Skeletal muscle cell (primary cell): ENCODE measurements at regions not wholly inside any gene's neighbourhood (a gene's known extent, or its start where the extent isn't known, plus 50 kb on each side); places are given as distances from the start of the nearest gene placed in this dataset.
"Not testable (repeated sequence)": the region's sequence is repeated elsewhere in the genome, so short reads cannot be mapped to it uniquely, and the experiment has no call there.

Source experiments
- DNase-seq: peaks from one replicate; pipeline ENCODE4 v3.0.0-alpha.2; 2010; ENCODE audit warnings: low read depth
- H3K4me3 ChIP-seq: 2 replicates; pipeline ENCODE4 v1.5.1; 2011; ENCODE audit warnings: low read depth, mild to moderate bottlenecking, control low read depth, low read length, moderate library complexity

DNA sequence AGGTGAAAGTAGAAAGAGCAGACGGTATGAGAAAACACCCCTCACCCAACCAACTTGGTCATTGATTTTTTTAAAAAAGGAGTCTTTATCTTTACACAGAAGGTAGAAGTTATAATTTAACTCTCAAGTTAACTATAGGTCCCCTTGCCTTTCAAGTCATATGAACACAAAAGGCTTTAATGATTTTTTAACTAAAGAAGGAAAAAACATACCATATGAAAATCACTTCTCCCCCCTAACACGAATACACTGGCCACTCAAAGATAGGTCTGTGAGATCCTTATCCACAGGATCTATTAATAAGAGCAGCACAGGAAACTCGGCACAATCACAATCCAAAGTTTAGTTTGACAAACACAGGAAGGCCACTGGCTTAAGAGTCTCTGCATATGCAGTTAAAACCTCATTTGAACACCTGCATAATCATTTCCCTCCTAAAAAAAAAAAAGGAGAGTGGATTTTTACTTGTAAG is 138.0 kb downstream of the ENC1 start:
- no peak overlapping the region for H3K4me3 ChIP-seq
- DNase-seq: no peak

DNA sequence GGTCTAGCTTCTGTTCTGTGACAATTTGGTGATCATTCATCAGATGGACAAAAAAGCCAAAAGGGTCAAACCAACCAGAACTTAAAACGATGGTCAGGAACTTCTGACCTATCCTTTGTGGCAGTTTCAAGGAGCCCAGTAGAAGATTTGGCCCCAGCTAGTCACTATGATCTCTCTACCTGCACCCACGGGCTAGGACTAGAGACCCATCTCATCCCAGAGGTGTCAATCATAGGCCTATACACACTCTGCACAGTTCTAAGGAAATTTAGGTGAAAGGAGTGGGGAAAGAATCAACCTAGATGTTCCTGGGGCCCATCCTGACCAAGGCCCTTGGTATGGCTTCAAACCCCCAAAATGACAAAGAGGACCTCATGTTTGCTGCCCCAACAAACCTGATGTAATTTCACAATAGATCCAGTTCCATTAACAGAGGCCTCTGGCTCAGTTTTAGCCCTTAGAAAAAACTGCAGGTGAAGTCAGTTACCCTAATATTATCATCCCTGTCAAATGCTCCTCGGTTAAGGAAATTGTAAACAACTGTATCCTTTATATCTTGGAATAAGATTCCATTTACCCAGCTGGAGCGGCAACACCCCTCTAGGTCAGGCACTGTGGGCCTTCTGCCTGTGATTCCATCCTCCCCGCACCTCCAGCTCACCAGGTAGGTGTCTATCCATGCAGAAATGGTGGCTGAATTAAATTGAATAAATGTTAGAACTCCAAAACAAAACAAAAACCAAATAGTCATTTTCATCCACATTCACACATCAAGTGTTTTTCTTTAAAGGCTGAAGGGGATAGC is 138.7 kb downstream of the ENC1 start:
- no peak for DNase-seq
- no peak overlapping the region for H3K4me3 ChIP-seq

DNA sequence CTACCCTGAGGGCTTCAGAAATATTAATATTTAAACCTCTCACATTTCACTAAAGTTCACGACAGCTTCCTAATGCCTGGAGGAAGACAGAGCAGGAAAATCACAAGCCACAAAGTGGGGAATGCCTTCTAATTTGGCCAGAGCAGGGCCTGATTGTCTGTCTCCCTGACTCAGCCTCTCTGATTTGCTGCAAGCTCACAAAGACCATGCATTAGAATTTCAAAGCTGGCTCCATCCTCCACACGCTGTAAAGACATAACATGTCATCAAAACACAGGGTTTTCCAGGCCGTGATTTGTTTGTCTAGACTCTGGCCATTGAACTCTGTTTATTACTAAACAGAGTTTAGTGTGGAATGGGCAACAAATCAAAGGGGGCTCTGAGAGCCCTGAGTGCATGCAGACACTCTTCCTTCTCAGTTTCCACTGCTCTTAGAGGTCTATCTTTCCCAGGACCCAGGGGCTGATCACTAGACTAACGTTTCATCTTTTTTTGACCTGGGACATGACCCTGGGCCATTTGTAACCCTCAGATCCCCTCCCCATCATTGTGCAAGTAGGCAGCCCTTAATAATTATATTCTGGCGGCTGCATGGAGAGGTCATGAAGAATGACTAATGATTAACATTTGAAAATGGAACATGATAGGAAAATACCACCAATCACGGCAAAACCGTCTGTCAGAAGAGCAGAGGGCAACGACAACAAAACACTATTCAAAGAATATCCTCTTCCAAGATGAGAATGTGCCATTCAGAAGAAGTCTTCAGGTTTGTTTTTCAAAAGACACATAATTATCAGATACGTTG is 140.2 kb downstream of the ENC1 start:
- DNase-seq: no peak
- H3K4me3 ChIP-seq: no peak overlapping the region

DNA sequence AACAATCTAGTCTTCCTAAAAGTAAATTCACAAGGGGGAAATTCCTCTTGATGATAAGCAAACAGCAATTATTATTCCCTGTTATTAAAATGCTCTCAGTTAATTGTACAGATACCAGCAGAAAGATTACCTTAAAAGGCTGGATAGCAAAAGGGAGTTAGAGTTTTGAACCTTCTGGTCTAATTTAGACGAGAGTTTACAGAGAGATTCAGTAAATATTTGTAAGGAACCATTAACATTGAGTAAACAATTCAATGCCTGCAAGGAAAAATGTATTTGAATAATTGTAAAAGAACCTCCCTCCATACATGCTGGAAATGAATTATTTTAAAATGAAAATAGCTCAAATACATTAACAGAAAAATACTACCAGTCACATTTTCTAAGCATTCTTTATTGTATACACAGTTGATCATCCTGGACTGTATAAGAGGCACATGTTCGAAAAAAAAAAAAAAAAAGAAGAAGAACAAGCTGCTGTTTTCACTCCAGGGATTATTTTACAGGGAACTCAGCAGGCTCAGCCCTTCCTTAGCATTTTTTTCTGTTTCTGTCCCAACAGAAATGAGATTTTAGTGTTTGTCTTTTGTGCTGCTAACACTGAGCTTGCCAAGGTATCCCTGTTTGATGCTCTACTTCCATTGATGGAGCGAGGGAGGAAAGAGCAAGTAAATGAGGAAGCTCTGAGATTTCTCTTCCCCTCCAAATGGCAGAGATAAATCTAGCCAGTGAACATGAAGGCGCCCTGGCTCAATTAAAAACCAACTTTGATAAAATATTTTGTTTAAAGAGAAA is 141.1 kb downstream of the ENC1 start:
- H3K4me3 ChIP-seq: no peak overlapping the region
- no peak for DNase-seq

DNA sequence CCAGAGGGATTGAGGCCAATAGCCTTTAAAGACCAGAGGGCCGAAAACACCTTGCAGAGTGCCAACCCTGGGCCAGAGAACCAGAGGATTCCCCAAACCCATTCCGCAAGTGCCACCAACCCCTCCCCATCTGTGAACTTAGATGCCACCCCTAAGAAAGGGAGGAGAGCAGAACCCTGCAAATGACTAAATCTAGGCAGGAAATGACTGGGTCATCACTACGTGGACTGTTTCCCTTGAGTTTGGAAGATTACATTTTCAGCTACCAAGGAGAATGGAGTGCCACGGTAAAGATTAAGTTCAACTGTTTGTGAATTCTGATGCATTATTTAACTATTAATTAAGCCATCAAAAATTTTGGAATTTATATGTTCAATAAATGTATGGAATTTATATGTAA is 142.8 kb downstream of the ENC1 start:
- H3K4me3 ChIP-seq: no peak overlapping the region

DNA sequence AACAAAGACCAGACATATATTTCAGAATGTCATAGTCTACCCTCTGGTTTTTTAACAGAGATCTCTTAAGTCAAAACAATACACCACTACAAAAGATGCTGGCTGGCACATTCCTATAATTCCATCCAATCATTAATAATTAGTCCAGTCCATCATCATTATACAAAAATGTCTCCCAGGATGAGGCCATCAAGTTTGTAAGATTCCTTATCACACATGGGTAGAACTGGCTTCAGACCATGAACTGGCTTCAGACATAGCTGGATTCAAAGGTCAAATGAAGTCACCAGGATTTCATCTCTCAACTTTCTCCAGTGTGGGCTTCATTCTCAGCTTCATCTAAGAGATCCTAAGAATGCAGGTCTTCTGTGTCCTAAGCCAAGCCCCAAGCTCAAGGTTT is 147.1 kb downstream of the ENC1 start:
- H3K4me3 ChIP-seq: no peak overlapping the region
- no peak for DNase-seq

More for the DNA sequence above, 142.8 kb downstream of the ENC1 start:
- DNase-seq: no peak

DNA sequence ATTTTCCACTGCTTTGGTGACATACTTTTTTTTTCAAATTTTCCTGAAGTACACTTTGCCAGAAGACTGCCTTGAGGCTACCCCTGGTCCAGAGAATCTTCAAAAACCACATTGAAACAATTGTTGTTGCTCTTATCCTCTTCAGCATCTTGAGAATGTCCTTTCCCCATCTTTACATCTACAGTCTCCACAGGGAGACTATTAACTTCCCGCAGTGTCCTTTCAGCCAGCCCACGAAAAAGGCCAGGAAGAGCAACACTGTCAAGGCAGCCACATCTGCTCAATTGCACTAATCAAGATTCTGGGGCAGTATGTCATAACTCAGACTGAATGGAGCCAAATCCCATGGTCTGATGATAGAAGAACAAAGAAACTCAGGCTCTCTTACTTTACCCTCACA is 148.3 kb downstream of the ENC1 start:
- no peak for DNase-seq
- no peak overlapping the region for H3K4me3 ChIP-seq

DNA sequence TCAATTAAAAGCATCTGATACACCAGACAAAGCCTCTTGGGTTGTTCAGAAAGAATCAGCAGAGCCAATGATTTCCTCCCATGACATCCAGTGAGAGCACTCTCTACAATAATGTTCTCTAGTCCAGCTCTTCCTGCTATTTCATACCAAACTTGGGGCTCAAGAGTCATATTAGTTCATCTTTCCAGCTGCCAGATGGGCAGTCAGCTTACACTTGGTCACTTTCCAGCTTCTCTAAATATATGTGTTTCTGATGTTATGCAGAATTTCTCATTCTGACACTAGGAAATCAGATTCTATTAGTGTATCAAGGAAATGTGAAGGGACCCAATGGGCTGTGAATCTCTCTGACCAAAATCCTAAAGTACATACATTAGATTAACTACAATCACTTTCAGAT is 148.9 kb downstream of the ENC1 start:
- no peak overlapping the region for H3K4me3 ChIP-seq
- no peak for DNase-seq

DNA sequence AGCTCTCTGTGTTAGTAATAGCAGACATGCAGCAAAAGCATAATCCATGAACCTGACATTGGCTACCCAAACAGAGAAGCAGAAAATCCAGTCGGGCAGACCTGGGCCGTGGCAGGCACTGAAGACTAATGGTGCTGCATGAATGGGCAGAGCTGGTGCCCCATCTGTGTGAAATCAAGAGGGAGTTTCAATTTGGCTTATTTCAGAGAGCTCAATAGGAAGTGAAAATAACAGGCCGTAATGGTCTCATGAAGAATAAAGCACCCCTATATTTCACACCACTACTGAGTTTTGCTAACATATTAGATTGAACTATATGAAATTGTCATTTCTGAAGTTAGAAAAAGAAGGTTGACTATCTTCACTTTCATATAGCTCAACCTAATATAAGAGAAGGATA is 149.7 kb downstream of the ENC1 start:
- no peak for DNase-seq
- no peak overlapping the region for H3K4me3 ChIP-seq

DNA sequence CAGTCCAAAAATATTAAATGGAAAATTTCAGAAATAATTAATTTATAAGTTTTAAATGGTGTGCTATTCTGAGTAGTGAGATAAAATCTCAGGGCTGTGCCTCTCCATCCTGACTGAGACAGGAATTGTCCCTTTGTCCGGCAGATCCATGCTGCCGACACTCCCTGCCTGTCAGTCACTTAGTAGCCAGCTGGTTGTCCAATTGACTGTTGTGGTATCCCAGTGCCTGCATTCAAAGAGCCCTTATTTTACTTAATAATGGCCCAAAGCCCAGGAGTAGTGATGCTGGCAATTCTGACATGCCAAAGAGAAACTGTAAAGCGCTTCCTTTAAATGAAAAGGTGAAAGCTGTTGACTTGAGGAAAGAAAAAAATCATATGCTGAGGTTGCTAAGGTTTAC is 157.5 kb downstream of the ENC1 start:
- H3K4me3 ChIP-seq: no peak overlapping the region
- DNase-seq: no peak

DNA sequence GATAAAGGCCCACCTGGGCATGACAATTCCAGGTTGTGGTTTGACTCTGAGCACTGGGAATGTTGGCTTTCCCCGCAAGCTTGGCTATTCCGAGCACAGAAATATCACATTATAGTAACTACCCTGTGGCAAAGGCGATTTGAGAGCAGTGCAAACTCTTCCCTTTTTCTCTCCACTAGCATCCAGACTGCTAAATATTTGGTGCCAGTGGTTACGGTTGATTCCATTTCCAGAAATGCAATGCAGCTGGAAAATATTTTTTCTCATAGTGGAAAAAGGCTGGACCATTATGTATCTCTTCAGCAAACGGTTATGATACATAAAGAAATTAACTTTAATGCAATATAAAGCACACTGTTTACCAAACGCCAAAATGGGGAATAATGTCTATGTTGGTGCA is 158.0 kb downstream of the ENC1 start:
- H3K4me3 ChIP-seq: no peak overlapping the region
- DNase-seq: no peak

DNA sequence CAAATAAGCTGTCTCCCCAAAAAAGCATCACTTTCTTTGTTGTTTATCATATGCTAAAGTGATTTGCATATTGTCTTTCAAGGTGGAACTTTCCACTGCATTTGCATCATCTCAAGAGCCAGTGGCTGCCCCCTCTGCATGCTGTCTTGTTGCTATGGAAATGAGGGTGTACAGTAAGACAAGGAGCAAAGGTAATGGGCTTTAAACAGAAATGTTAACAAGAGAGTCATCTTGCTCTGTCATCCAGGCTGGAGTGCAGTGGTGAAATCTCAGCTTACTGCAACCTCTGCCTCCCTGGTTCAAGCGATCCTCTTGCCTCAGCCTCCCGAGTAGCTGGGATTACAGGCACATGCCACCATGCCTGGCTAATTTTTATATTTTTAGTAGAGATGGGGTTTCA is 159.2 kb downstream of the ENC1 start:
- not testable (repeated sequence) for DNase-seq, H3K4me3 ChIP-seq

DNA sequence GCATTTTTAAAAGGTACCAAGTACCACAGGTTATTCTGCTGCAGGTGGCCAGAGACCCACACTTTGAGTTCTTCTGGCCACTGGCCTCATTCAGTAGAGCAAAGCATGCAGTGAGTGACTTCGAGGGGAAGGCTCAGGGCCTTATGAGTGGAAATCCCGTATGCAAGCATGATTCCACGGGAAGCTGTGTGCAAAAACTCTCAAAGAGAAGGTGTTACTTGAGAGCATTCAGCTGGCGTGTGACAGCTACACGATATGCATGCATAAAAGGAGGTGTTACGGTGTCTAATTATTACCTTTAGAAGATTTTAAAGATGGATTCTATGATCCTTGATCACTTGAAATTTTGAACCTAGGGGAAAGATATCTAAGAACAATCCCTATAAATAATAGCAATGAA is 160.3 kb downstream of the ENC1 start:
- H3K4me3 ChIP-seq: no peak overlapping the region
- no peak for DNase-seq

DNA sequence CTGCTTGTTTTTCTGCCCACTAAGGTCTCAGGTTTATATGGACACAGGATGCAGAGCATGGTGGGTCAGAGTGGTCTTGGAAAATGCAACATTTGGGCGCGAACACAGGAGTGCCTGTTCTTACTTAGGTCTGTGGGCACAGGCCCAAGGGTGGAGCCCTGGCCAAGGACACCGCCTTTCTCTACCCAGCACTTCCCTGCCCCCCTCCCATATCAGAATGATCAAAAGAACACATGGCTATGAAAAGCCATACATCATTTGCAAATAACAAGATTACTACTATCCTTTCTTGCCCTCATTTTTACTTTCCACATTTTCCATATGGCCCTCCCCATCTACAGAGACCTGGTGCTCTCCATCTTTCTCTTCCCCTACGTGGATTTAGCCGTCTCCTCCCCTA is 162.2 kb downstream of the ENC1 start:
- no peak for DNase-seq

DNA sequence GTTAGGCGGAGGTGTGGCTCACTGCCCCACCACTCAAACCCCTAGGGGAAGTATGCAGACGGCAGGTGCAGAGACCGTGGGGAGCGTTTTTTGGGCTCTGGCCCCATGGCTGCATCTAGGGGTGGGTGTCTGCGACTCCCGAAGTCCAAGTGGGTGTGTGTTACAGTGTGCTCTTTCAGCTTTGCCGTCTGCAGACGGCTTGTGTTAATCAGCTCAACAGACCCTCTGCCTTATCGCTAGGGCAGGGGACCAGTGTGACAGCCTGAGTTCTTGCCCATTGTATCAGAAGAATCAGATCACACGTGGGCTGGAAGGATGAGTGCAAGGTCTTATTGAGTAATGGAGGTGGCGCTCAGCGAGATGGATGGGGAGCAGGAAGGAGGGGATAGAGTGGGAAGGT is 162.8 kb downstream of the ENC1 start:
- DNase-seq: no peak
- no peak overlapping the region for H3K4me3 ChIP-seq

More for the DNA sequence above, 162.2 kb downstream of the ENC1 start:
- H3K4me3 ChIP-seq: no peak overlapping the region

DNA sequence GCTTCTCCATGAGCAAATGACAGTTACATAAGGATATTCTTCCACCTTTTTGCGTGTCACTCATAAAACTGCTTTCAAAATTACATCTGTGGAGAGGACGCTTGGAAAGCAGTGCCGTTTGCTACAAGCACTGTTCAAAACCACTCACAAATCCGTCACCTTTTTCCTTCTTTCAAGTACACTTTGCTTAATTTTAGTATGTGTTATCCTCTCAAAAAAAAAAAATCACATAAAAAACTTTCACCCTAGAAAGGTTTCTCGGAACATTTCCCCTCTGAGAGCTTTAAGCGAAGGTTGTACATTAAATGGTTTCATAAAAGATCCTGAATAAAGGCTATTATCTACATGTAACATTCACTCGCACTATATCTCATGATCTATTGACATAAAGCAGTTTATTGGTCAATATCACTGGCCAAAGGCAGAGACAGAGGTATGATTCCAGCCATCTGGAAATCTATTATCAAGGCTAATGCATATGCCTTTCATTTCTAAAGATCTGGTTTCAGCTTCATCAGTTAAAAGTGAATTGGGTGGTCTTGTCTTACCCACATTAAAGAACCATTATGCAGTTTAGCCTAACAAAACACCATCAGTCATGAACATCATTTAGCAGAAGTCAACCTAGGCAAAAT is 163.6 kb downstream of the ENC1 start:
- H3K4me3 ChIP-seq: no peak overlapping the region

DNA sequence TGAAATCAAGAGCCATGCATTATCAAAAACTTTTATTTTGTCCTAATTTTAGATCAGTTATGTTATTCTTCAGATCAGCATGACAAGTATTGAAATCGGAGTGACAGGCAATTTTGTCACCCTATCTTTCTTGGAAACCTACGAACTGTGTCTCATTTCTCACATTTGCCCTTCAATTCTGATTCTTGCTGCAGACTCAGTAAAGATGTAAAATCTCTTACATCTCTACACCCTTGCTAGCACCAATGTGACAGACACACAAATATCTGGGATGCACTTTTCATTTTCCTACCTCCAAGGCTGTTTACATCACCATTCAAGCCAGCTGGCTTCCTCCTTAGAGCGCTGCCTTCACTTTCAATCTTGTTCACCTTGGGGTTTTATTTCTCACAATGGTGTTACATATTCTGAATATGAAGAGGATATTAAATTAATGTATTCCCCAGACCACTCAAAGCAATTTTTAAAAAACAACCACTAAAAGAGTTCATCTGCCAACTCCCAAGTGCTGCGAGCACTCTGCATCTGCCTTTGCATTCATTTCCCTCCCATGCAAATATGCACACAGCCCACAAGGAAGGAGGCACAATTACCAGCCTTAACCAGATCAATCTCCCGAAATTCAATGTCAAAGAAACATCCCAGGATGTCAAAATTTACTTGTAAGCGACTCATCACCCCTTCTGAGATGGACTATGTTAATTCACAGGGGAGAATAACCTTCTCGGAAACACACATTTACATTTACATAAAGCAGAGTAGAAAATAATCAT is 164.3 kb downstream of the ENC1 start:
- H3K4me3 ChIP-seq: no peak overlapping the region
- DNase-seq: no peak

More for the DNA sequence above, 163.6 kb downstream of the ENC1 start:
- no peak for DNase-seq

DNA sequence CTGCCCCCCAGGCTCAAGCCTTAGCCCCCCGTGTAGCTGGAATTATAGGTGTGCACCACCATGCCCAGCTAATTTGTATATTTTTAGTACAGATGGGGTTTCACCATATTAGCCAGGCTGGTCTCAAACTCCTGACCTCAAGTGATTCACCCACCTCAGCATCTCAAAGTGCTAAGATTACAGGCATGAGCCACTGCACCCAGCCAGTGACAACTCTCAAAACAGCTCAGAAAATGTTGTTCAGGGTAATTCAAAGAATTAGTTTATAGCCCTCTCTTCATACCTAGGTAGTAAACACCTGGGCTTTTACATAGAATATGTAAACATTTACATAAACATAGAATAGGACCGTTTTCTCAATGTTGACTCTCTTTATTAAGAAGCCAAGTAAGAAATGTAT is 168.7 kb downstream of the ENC1 start:
- H3K4me3 ChIP-seq: no peak overlapping the region
- no peak for DNase-seq
